ENCODE measurements at regions not wholly inside any gene's neighbourhood (a gene's known extent, or its start where the extent isn't known, plus 50 kb on each side); places are given as distances from the start of the nearest gene placed in this dataset.

- DNase-seq = no peak
Measured at GRCh38 chr6:164274493-164274892, 860.0 kb downstream of the QKI start.

DNA sequence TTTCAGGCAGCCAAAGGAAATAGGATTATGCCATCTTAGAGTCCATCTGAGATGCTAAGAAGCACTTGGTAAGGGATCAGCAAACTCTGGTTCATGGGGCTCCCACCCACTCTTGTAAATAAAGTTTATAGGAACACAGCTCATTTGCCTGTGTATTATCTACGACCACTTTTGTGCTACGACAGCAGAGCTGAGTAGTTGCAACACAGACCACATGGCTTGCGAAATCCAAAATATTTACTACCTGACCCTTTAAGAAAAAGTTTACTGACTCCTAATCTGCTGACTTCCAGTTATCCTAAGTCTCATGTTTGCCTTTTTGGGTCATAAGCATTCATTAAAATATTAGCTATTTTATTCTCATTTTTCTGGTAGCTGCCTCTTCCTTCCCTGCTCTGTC, 859.0 kb downstream of the QKI start:
- no peak for DNase-seq

GRCh38 chr6:164266851-164267250, 852.3 kb downstream of the QKI start:
- DNase-seq = no peak

GRCh38 chr6:164262348-164262747, 847.8 kb downstream of the QKI start:
- no peak for DNase-seq

DNA sequence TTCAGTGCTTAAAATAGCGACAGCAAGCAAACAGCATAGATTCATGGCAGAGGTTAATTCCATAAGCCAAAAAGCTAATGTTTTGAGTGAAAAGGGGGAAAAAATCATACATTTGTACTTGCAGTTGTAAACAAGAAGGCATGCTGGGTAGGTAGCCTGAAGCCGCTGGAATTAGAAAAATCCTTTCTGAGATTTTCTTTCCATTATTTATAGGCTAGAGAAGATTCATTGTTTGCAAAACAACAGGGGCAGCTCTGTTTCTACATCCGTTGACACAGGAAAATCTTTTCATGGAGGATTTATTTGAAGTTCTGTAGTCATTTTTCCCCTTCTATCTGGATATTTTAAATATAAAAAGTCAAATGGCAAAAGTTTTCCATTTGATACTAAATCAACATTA, 843.9 kb downstream of the QKI start:
- no peak for DNase-seq

GRCh38 chr6:164252948-164253347, 838.4 kb downstream of the QKI start:
- no peak for DNase-seq

DNA sequence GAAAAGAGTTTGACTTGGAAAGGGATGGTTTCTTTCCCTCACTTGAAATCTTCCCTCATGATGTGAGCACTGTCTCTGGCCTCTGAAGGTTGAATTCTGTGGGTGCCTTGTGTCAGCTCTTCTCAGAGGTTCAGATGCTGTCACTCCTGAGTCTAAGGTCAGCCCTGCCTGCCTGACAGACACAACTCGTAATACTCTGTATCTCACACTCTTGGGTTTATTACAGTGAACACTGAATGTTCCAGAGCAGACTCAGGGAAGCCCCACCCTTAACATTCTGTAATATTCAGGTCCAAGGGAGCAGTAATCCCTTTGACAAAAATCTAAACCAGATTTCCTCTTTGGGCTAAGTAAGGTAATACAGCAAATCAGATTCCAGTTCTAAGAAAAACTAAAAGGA, 837.8 kb downstream of the QKI start:
- no peak for DNase-seq

DNA sequence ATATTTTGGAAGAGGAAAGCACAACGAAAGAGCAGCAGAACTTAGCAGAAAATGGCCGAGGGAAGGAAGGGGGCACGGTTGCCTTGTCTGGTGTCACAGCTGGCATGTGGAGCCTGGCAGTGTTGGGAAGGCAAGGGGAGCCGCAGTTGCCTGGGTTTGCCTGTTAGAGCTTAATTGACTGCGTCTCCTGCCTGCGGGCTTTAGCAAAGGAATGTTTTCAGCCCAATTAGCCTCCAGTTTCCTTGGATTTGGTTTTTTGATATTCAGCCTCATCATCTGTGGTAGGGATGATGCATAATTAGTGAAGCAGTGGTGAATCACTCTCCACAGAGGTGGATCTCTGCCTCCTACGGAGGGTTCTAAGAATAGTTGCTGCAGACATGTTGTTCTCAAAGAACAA, 832.6 kb downstream of the QKI start:
- no peak for DNase-seq

- no peak for DNase-seq
Measured at GRCh38 chr6:164246082-164246481, 831.6 kb downstream of the QKI start.

- no peak for DNase-seq
Measured at GRCh38 chr6:164243949-164244348, 829.4 kb downstream of the QKI start.

GRCh38 chr6:164243012-164243610, 828.6 kb downstream of the QKI start:
- no peak for DNase-seq

DNA sequence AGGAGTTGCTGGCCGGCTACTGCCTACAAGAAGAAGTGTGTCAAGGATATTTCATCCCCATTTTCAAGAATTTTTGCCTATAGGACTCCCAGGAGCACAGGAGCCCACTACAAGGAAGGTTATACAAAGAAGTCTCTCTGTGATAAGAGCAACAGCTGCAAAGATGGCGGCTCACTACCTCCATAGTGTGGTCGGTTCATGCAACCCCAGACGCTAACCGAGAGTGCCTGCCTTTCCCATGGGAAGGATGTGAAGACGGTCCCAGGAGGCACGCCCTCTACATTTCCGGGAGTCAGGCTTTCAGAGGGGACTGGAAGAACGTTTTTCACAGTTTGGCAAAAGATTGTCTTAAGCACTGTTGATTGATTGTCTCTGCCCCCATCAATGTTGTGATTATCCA, 816.3 kb downstream of the QKI start:
- no peak for DNase-seq

DNA sequence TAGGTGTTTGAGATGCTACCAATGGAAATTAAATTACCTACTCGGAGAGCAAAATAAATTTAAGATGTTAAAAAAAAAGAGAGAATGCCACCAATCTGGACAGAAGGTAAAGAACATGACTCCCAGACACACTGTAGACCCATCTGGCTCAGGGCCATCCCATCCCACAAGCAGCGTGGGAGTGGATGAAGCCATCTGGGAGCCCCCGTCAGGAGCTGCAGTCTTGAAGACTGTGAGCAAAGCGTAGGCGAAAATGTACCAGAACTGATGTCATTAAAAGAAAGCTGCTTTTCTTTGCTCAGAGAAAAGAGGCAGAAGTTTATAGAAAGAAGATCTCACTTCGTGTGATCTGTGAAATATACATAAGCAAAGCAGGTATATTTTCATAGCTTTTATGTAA, 815.7 kb downstream of the QKI start:
- no peak for DNase-seq

DNA sequence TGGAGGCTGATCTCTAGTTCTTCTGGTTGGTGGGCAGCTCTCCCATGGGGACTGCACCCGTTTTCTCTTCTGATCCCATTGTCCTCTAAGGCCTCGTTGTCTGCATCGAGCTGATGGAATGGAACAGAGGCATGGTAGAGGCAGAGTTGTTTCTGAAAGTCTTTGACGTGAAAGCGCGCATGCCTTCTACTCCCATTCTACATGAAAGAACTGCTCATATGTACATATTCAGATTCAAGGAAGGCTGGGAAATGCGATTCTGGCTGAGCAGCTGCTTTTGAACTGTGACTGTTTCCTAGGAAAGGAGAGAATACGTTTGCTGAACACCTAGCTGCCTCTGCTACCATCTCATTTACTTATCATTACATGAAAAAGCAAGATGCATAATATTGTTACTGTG, 815.2 kb downstream of the QKI start:
- DNase-seq = no peak

GRCh38 chr6:164227952-164228522, 813.5 kb downstream of the QKI start:
- DNase-seq = no peak

GRCh38 chr6:164216839-164217238, 802.3 kb downstream of the QKI start:
- no peak for DNase-seq

- DNase-seq = no peak
Measured at GRCh38 chr6:164216368-164216767, 801.9 kb downstream of the QKI start.

DNA sequence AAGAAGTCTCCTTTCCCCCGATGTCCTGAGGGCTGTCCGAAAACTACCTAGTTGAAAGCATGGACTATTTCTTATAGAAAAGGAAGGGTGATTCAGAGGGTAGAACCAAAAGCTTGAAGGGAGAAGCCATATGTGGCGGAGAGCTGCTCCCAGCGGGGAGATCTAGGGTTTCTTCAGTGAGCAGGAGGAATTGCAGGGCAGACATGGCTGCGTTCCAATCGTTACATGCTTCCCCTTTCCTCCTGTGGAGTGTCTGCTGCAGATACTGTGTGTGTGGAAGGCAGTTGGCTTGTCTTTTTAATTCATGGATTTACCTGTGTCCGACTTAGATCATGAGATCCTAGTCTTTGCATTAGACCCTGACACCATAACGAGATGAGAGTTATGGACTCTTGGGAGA, 799.5 kb downstream of the QKI start:
- DNase-seq = no peak

GRCh38 chr6:164211254-164211653, 796.7 kb downstream of the QKI start:
- DNase-seq = no peak

GRCh38 chr6:164210783-164211182, 796.3 kb downstream of the QKI start:
- no peak for DNase-seq

DNA sequence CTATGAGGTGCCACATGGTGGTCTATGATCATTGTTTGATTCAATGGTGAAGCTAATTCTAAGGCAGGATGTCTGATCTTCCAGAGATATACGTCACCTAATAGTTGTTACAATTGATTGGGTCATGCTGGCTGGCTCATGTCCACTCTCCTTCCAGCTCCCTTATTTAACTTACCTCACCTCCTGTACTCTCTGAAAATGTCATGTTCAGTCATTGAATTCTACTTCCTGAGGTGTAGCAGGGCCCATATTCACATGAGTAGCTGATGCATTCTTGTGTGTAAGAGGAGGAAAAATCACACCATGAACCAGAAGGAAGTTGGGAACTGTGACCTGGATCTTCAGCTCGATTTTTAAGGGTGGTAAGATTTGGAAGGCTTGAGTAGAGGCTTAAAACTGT, 795.8 kb downstream of the QKI start:
- no peak for DNase-seq

DNA sequence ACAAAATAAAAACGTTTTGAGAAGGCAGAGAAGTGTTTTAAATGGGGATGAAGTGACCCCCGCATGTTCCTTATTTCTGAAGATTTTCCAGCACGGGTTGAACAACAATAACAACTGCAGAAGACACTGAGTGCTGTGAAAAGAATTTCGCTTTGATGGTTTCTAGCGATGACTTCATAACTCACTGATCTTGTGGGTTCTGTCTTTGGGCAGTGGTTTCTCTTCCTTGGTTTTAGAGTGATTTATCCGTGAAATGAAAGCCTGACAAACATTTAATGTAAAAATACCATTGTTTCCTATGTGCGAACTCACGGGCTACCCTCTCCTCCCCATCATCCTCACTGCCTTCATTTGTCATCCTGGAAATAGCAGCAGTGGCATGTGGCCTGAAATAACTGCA, 793.9 kb downstream of the QKI start:
- no peak for DNase-seq

DNA sequence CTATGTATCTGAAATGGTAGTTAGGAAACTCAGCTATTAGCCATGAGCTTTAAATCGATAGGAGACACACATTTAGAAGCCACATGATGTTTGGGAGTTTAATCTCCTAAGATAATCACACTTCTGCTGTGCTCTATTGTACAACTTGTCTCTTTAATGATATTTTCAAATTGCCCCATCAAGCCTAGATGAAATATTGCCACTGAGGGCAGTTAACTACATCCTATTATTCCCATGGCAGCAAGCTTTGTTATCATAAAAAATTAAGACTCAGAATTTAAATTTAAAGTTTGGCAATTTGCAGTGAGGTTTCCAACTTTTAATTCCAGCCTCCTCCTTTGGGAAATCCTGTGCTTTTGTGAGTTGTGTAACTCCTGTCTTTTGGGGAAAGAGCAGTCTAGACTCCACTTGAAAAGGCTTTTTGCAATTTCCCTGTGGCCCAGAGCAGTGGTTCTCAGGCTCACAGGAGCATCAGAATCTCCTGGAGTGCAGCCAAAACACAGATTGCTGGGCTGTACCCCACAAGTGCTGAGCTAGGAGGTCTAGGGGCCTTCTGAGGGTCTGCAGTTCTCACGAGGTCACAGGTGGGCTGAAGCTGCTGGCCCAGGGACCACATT, 792.4 kb downstream of the QKI start:
- no peak for DNase-seq

- no peak for DNase-seq
Measured at GRCh38 chr6:164200071-164200470, 785.6 kb downstream of the QKI start.

DNA sequence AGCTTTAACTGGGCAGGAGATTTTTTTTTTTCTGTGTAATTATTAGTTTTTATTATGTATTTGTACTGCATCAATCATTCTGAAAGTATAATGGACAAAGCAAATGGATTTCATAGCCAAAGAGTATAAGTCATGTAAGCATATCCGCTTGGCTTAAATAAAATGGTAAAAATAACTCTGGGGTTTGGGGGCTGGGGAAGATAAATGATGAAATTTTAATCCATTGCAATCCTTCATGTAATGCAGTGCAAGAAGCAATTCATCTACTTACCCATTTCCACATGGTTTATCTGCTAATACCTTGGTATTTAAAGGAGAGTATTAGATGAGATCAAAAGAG, 781.4 kb downstream of the QKI start:
- DNase-seq = no peak
